Cerebellar nuclear complex (tissue), 1 donor: ENCODE measurements at regions not wholly inside any gene's neighbourhood (a gene's known extent, or its start where the extent isn't known, plus 50 kb on each side); places are given as distances from the start of the nearest gene placed in this dataset.

Experiments used
- DNase-seq, 2 experiments: peaks; one replicate each; lab custom pipeline; 2025; lab: John Stamatoyannopoulos, UW

DNA sequence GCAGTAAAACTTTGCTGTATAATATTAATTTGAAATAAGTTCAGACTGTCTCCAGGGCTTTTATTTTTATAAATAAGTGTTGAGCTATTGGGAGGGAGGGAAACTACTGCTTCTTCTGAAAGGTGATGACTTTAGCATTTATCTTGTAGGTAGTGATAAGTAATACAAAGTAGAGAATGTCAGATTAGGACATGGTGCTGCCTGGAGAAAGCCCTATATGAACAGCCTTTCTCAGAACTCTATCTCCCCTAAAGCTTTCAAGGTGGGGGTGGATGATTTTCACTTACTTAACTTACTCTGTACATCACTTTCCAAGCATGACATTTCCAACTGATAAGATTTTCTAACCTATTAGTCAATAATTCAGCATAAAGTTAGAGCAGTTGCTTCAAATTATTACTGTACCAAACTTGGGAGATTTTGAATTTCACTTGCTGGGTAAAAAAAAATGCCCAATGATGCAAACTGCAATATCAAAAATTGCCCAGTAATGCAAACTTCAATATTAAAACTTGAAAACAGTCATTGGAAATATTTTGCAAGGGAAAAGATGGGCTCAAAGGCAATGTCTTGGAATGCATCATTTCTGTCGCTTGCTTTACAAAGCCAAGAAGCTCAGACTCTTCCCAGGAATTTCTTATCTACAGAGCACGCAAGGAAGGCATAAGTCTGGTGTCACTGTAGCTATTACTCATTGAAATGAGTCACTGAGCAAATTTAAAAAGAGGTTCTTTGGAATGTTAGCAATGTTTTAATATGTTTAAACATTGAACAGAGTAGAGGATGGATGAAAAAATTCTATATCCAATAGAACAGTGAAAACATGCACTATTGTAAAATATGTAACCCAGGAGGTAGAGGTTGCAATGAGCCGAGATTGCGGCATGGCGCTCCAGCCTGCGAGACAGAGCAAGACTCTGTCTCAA lies 569.5 kb downstream of the PSAT1 start:
- no peak for DNase-seq

DNA sequence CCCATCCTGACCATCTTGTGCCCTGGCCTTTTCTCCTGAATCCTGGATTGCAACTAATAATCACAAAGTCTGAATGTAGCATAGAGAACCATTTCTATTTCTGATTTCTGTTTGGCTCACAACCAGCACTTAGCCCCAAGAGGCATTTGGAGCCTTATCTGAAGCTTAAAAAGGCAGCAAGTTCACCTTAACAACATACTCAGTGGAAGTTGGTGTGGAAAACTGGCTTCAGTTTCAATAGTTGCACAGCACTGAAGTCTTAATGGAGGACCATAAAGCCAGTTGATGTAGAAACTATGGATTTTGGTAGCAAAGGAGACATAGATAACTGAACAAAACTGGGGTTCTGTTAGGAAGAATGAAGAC lies 574.1 kb downstream of the PSAT1 start:
- DNase-seq, result no peak

GRCh38 chr9:78871452-78872331 lies 574.8 kb downstream of the PSAT1 start:
- no peak for DNase-seq

DNA sequence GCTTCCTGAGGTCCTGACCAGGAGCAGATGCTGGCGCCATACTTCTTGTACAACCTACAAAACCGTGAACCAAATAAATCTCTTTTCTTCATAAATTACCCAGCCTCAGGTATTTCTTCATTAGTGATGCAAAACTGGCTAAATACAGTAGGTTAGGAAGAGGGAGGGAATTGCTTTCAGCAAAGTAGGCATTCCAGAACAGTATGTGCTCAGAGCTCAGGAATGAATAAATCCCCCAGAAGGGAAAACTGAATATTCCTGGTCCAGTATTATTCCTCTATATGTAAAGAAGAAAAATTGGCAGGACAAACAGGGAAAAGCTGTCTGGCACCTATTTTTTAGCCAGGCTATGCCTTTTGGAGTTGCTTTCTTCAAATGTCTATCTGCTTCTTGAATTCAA lies 577.1 kb downstream of the PSAT1 start:
- DNase-seq, result no peak

GRCh38 chr9:78879324-78880100 lies 582.6 kb downstream of the PSAT1 start:
- no peak for DNase-seq

- DNase-seq, result no peak
Observed at GRCh38 chr9:78881295-78881694, 584.4 kb downstream of the PSAT1 start.

- no peak for DNase-seq
Observed at GRCh38 chr9:78882481-78882880, 585.6 kb downstream of the PSAT1 start.

- no peak for DNase-seq
Observed at GRCh38 chr9:78884611-78885150, 587.8 kb downstream of the PSAT1 start.

DNA sequence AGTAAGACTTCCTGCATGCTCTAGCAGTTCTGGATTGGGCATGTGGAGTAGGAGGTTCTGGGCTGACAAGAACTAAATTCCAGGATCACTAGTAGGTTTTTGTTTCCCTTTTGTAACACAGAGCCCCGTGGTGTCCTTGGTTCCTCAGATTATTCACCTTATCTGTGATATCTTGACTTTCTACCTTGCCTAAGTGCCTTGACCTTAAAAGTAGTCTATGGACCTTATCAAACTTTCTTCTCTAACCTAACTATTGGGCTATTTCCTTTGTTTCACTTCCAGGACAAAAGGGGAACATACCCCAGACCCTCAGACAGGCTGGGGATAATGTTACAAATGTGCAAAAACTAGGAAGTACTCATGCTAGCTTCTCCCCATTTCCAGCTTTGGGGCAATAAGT lies 595.3 kb downstream of the PSAT1 start:
- DNase-seq, result no peak

DNA sequence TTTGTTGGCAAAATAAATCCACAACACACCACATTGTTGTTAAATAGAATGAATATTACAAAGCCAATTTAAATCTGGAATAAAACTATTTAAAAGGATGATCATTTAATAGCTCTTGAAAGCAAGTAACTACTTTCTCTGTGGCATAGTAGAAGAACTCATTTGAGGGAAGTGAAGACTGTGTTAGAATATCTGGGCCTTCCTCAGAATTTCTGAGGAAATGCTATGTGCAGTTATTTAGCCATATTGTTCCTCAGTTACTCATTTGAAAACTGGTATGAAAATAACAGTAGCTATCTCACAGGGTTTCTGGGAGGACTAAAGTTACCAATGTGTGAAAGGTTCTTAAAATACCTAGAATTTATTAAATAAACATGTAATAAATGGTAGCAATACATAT lies 595.8 kb downstream of the PSAT1 start:
- DNase-seq, result no peak

GRCh38 chr9:78893774-78894401 lies 597.0 kb downstream of the PSAT1 start:
- DNase-seq, result no peak

DNA sequence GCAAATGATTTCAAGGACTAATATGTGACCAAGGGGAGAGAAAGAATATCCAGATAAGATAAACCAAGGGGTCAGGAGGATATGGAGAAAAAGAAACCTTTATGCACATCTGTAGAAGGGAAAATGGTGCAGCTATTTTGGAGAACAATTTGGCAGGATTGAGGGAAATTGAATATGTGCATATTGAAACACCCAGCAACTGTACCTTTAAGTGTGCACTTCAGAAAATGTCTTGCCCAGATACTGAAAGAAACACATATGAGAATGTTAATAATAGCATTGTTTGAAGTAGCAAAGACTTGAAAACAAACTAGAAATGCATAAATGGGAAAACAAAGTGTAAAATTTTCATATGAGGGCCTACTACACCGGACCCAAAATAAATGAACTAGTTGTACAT lies 599.6 kb downstream of the PSAT1 start:
- no peak for DNase-seq

- DNase-seq, result no peak
Observed at GRCh38 chr9:78898234-78898633, 601.3 kb downstream of the PSAT1 start.

DNA sequence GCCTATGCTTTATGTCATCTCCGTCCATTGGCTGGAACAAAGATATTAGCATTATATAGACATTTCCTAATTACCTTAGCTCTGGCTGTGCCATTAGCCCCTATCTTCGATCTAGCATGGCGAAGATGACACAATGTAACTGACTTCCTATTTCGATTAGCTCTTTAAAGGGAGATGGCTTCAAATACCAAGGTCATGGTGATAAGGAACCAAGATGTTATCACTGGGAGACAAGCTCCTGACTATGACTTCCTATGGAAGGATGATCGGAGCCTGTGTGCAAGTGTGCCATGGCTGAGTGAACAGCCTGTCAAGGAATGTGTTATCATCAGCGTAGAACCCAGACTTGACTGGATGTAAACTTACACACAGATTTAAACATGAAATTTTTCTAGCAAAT lies 602.1 kb downstream of the PSAT1 start:
- no peak for DNase-seq

DNA sequence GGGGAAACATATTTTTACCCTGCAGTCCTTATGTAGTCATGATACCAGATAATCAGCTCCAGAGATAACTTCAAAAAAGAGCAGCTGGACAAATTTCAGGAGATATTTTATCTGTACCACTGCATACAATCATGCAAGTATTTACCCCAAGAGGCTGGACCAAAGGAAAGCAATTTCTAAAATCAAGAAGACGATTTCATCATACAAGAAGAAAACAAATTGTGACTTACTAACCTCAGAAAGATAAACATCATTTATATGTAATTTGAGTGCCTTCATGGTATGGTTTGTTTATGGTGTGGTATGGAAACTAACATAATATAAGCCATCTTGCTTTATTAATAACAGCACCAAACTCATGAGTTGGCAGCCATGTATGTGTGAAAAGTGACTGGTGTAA lies 603.6 kb downstream of the PSAT1 start:
- DNase-seq, result no peak

- DNase-seq, result no peak
Observed at GRCh38 chr9:78902051-78902450, 605.1 kb downstream of the PSAT1 start.

GRCh38 chr9:78903581-78903980 lies 606.7 kb downstream of the PSAT1 start:
- no peak for DNase-seq

GRCh38 chr9:78904686-78905085 lies 607.8 kb downstream of the PSAT1 start:
- no peak for DNase-seq

DNA sequence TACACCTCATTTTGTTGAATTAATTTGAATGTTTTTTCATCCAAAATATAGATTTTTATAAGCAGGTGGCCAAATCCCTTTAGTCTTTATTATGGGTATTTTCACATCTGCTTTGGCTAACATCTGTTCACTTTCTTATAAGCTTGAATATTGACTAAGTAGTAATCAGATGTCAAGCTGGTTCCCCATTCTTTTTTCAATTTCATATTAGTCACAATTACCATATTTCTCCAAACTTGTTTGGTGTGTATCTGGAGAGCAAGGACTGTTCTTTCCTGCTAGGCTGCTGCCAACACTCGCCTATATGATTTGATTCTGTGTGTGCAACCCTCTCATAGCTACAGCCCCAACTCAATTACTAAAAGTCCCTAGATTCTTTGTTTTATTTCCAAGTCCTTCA lies 608.5 kb downstream of the PSAT1 start:
- no peak for DNase-seq

- DNase-seq, result no peak
Observed at GRCh38 chr9:78905986-78906755, 609.2 kb downstream of the PSAT1 start.

DNA sequence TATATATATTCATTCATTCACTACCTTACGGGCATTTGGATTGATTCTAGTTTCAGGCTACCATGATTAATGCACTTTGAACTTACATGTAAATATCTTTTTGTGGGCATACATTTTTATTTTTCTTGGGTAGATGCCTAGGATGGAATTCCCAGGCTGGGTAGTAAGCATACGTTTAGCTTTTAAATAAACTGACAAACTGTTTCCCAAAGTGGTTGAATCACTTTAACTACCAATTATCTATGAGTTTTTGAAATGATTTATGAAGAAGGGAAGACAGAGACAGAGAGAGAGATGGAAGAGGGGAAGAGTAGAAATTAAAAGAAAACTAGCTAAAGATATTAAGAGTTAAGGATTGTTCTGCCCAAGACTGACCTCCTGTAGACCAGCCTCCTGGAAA lies 612.6 kb downstream of the PSAT1 start:
- DNase-seq, result no peak
